Chondrocyte (in vitro differentiated cells): ENCODE measurements at regions not wholly inside any gene's neighbourhood (a gene's known extent, or its start where the extent isn't known, plus 50 kb on each side); places are given as distances from the start of the nearest gene placed in this dataset.

ENCODE experiments used
- DNase-seq: peaks from one replicate; pipeline ENCODE4 v3.0.0; 2021; ENCODE audit warnings: mixed read lengths, low spot score
- H3K27ac Mint-ChIP-seq: one replicate; pipeline ENCODE4 v1.8.0; 2021; ENCODE audit warnings: mild to moderate bottlenecking, moderate library complexity, mixed read lengths; ENCODE audit not compliant: unreplicated experiment
- H3K27me3 Mint-ChIP-seq: 2 replicates; pipeline ENCODE4 v1.8.0; 2021; ENCODE audit warnings: low read depth, mixed read lengths
- H3K36me3 Mint-ChIP-seq: 2 replicates; pipeline ENCODE4 v1.8.0; 2021; ENCODE audit warnings: low read depth, mixed read lengths
- H3K4me1 Mint-ChIP-seq: 2 replicates; pipeline ENCODE4 v1.8.0; 2021; ENCODE audit warnings: low read depth, mild to moderate bottlenecking, mixed read lengths
- H3K4me3 Mint-ChIP-seq: one replicate; pipeline ENCODE4 v1.8.0; 2021; ENCODE audit warnings: mild to moderate bottlenecking, moderate library complexity, mixed read lengths; ENCODE audit not compliant: unreplicated experiment
- H3K9me3 Mint-ChIP-seq: 2 replicates; pipeline ENCODE4 v1.8.0; 2021; ENCODE audit warnings: low read depth, mixed read lengths
- CTCF ChIP-seq: fragments of 200-600 bp; sonication (generic); IDR thresholded peaks from 2 replicates; pipeline ENCODE4 v1.5.0; 2021; ENCODE audit warnings: antibody characterized with exemption, mild to moderate bottlenecking, moderate library complexity

GRCh38 chr17:14793237-14793636 lies 471.9 kb downstream of the PMP22 start:
- no peak for DNase-seq
- TF ChIP-seq CTCF = no peak
- Mint-ChIP-seq H3K27ac (no peak overlapping the region), H3K9me3 (no peaks in the 10 kb centered on the region), H3K36me3 (no peaks in the 10 kb centered on the region), H3K4me1 (peaks cover 31% of the 10 kb centered on the region), H3K4me3 (no peak overlapping the region), H3K27me3 (no peaks in the 10 kb centered on the region)

- TF ChIP-seq CTCF = no peak
- no peaks in the 10 kb centered on the region for H3K27me3 Mint-ChIP-seq
- no peaks in the 10 kb centered on the region for H3K36me3 Mint-ChIP-seq
- H3K9me3 Mint-ChIP-seq = no peaks in the 10 kb centered on the region
- no peak overlapping the region for H3K4me3 Mint-ChIP-seq
- H3K27ac Mint-ChIP-seq = no peak overlapping the region
- H3K4me1 Mint-ChIP-seq = peaks cover 31% of the 10 kb centered on the region
- DNase-seq = no peak
These were observed 472.4 kb downstream of the PMP22 start for GRCh38 chr17:14792746-14793145.

GRCh38 chr17:14791221-14791620 lies 473.9 kb downstream of the PMP22 start:
- Mint-ChIP-seq H3K4me1 (peaks cover 31% of the 10 kb centered on the region), H3K27ac (no peak overlapping the region), H3K9me3 (no peaks in the 10 kb centered on the region), H3K4me3 (no peak overlapping the region), H3K27me3 (no peaks in the 10 kb centered on the region), H3K36me3 (no peaks in the 10 kb centered on the region)
- no peak for TF ChIP-seq CTCF
- DNase-seq = no peak

DNA sequence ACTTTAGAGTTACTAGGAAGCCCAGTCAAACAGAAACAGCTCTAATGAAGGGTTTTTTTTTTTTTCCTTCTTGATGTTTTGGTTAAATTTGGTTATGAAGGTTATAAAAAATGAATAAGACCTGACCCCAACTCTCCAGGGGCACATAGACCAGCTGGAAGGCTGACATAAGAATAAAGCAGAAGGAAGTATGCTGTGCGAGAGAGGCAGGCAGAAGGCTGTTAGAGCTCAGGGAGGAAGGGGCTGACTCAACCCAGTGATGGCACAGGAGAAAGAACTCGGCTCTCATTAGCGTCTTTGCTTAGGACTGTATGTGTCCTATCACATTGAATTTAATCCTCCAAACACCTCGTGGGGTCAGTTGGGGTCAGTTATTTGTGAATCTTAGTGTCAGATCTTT lies 474.6 kb downstream of the PMP22 start:
- Mint-ChIP-seq H3K36me3 (no peaks in the 10 kb centered on the region), H3K9me3 (no peaks in the 10 kb centered on the region), H3K27ac (peak overlapping the region; percentile 43), H3K27me3 (no peaks in the 10 kb centered on the region), H3K4me3 (no peak overlapping the region), H3K4me1 (peaks cover 31% of the 10 kb centered on the region)
- TF ChIP-seq CTCF = no peak
- DNase-seq = no peak

DNA sequence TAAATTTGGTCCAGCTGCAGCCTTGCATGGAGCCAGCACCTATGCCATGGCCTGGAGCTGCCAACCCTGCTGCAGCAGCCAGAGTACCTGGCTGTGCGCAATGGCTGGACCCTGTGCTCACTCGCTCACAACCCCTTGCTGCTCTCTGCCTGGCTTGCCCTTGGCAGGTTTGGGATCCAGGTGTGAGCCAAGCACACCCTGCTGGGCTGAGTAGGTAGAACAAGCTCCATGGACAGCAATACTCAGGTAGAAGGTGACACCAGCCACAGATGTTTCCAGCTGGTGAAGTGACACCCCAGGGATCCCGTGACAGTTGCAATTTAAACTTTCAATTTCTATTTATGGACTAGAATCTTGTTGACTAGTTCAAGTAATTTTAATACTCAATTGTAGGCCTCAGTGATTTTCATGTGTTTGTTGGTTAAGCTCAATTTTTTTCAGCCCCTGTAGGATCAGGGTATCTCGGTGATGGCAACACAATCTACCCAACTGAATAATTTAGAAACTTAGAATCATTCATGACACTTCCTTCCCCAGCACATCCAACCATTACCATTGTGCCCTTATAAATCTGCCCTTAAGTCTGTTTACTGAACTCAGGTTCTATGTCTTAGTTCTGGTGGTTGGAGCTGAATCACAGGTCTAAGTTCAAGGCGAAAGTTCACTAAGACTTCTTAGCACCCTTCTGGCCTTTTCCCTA lies 480.0 kb downstream of the PMP22 start:
- Mint-ChIP-seq H3K27me3 (no peaks in the 10 kb centered on the region), H3K4me3 (no peak overlapping the region), H3K27ac (no peak overlapping the region), H3K36me3 (no peaks in the 10 kb centered on the region), H3K4me1 (peaks cover 3% of the 10 kb centered on the region), H3K9me3 (no peaks in the 10 kb centered on the region)
- TF ChIP-seq CTCF = no peak
- no peak for DNase-seq
